ENCODE measurements at regions not wholly inside any gene's neighbourhood (a gene's known extent, or its start where the extent isn't known, plus 50 kb on each side); places are given as distances from the start of the nearest gene placed in this dataset.
"Not testable (repeated sequence)": the region's sequence is repeated elsewhere in the genome, so short reads cannot be mapped to it uniquely, and the experiment has no call there.

DNA sequence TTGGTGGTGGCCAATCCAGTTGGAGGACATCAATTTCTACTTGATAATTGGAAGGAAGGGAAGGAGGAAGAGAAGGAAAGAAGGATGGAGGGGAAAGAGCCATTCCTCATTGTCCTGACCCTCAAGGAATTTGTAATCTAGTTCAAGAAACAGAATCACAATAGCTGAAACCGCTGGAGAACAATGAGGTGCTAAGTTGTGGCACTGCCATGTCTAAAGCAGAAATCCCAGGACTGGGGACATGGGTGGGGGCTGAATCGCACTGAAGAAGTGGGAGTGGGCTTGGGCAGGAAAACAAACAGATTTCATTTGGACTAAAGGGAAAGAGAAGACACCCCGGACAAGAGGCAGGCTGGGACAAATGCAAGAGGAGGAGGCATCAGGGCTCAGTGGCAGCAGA lies 183.6 kb downstream of the UACA start:
- TF ChIP-seq, protein P1, sequence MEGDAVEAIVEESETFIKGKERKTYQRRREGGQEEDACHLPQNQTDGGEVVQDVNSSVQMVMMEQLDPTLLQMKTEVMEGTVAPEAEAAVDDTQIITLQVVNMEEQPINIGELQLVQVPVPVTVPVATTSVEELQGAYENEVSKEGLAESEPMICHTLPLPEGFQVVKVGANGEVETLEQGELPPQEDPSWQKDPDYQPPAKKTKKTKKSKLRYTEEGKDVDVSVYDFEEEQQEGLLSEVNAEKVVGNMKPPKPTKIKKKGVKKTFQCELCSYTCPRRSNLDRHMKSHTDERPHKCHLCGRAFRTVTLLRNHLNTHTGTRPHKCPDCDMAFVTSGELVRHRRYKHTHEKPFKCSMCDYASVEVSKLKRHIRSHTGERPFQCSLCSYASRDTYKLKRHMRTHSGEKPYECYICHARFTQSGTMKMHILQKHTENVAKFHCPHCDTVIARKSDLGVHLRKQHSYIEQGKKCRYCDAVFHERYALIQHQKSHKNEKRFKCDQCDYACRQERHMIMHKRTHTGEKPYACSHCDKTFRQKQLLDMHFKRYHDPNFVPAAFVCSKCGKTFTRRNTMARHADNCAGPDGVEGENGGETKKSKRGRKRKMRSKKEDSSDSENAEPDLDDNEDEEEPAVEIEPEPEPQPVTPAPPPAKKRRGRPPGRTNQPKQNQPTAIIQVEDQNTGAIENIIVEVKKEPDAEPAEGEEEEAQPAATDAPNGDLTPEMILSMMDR (IDR thresholded peaks at IDR 0.05; ENCODE audit: insufficient read depth, low read depth, low read length, missing control alignments): no peak
- DNase-seq (ENCODE audit: low read depth): no peak
- H3K4me3 ChIP-seq (ENCODE audit: low read length): no peak overlapping the region

- no peak for DNase-seq (ENCODE audit: low read depth)
- no peak overlapping the region for H3K4me3 ChIP-seq (ENCODE audit: low read length)
- TF ChIP-seq, protein P1 (IDR thresholded peaks at IDR 0.05; ENCODE audit: insufficient read depth, low read depth, low read length, missing control alignments): no peak
Observed at GRCh38 chr15:70578196-70578595, 185.2 kb downstream of the UACA start.

GRCh38 chr15:70576696-70577095 lies 186.7 kb downstream of the UACA start:
- no peak for DNase-seq (ENCODE audit: low read depth)
- no peak overlapping the region for H3K4me3 ChIP-seq (ENCODE audit: low read length)
- TF ChIP-seq, protein P1 (IDR thresholded peaks at IDR 0.05; ENCODE audit: insufficient read depth, low read depth, low read length, missing control alignments): no peak

- no peak for DNase-seq (ENCODE audit: low read depth)
- TF ChIP-seq, protein P1 (IDR thresholded peaks at IDR 0.05; ENCODE audit: insufficient read depth, low read depth, low read length, missing control alignments): no peak
- no peak overlapping the region for H3K4me3 ChIP-seq (ENCODE audit: low read length)
Observed at GRCh38 chr15:70576276-70576675, 187.1 kb downstream of the UACA start.

- no peak overlapping the region for H3K4me3 ChIP-seq (ENCODE audit: low read length)
- no peak for DNase-seq (ENCODE audit: low read depth)
- TF ChIP-seq, protein P1 (IDR thresholded peaks at IDR 0.05; ENCODE audit: insufficient read depth, low read depth, low read length, missing control alignments): no peak
Observed at GRCh38 chr15:70575231-70576226, 187.8 kb downstream of the UACA start.

- not testable (repeated sequence) for H3K4me3 ChIP-seq (ENCODE audit: low read length); DNase-seq (ENCODE audit: low read depth)
Observed at GRCh38 chr15:70574325-70574724, 189.0 kb downstream of the UACA start.

GRCh38 chr15:70573121-70573850 lies 190.1 kb downstream of the UACA start:
- TF ChIP-seq, protein P1 (IDR thresholded peaks at IDR 0.05; ENCODE audit: insufficient read depth, low read depth, low read length, missing control alignments): no peak
- no peak for DNase-seq (ENCODE audit: low read depth)
- H3K4me3 ChIP-seq (ENCODE audit: low read length): no peak overlapping the region

Data from epithelial cell of esophagus (primary cell).